ENCODE measurements at regions not wholly inside any gene's neighbourhood (a gene's known extent, or its start where the extent isn't known, plus 50 kb on each side); places are given as distances from the start of the nearest gene placed in this dataset.
A peak's percentile ranks its signal among the peaks of the same experiment; 100 is the strongest.
"Not testable (repeated sequence)": the region's sequence is repeated elsewhere in the genome, so short reads cannot be mapped to it uniquely, and the experiment has no call there.

GRCh38 chr5:163580516-163580915, 75.1 kb downstream of the MAT2B start:
- Histone ChIP-seq H3K36me3 (no peaks in the 10 kb centered on the region), H3K4me1 (no peaks in the 10 kb centered on the region)

GRCh38 chr5:163583491-163584153, 78.2 kb downstream of the MAT2B start:
- FAIRE-seq; ATAC-seq; DNase-seq; H3K36me3 ChIP-seq; H3K4me1 ChIP-seq; H3K27me3 ChIP-seq; H3K4me3 ChIP-seq; H3K9me3 ChIP-seq; intact Hi-C loops (cut with DNase I); H3K27ac ChIP-seq: not testable (repeated sequence)
- WGBS, 2 donors: 88 to 91% methylated on average over 24 to 50 of the region's 50 CpGs

More at GRCh38 chr5:163580516-163580915, 75.1 kb downstream of the MAT2B start:
- TF ChIP-seq CTCF (IDR thresholded peaks at IDR 0.05): no peak
- Histone ChIP-seq H3K4me3 (no peak overlapping the region), H3K9me3 (no peaks in the 10 kb centered on the region), H3K27me3 (no peaks in the 10 kb centered on the region), H3K27ac (no peak overlapping the region)
- intact Hi-C loops (cut with DNase I): no loop called here
- peak; percentile 20 for FAIRE-seq
- 28 to 30% methylated on average over 2 of the region's 2 CpGs for WGBS, 2 donors
- DNase-seq: no peak
- ATAC-seq: no peak

GRCh38 chr5:163585206-163585605, 79.8 kb downstream of the MAT2B start:
- no peaks in the 10 kb centered on the region for H3K4me1 ChIP-seq
- intact Hi-C loops (cut with DNase I): no loop called here
- no peak for FAIRE-seq
- no peak overlapping the region for H3K4me3 ChIP-seq
- ATAC-seq: no peak
- no peak for DNase-seq
- 69 to 76% methylated on average over 1 of the region's 1 CpG for WGBS, 2 donors
- no peak for TF ChIP-seq CTCF (IDR thresholded peaks at IDR 0.05)
- no peaks in the 10 kb centered on the region for H3K36me3 ChIP-seq
- H3K27me3 ChIP-seq: no peaks in the 10 kb centered on the region
- no peak overlapping the region for H3K27ac ChIP-seq
- no peaks in the 10 kb centered on the region for H3K9me3 ChIP-seq

- H3K9me3 ChIP-seq: no peaks in the 10 kb centered on the region
- intact Hi-C loops (cut with DNase I): no loop called here
- no peak overlapping the region for H3K27ac ChIP-seq
- H3K27me3 ChIP-seq: no peaks in the 10 kb centered on the region
- no peak for TF ChIP-seq CTCF (IDR thresholded peaks at IDR 0.05)
- no peaks in the 10 kb centered on the region for H3K4me1 ChIP-seq
- DNase-seq (no peak), ATAC-seq (no peak), FAIRE-seq (no peak)
- WGBS, 2 donors: 62 to 73% methylated on average over 2 of the region's 2 CpGs
- H3K4me3 ChIP-seq: no peak overlapping the region
- no peaks in the 10 kb centered on the region for H3K36me3 ChIP-seq
These were observed 81.1 kb downstream of the MAT2B start for GRCh38 chr5:163586531-163586956.

GRCh38 chr5:163594951-163595350, 89.5 kb downstream of the MAT2B start:
- no peak for TF ChIP-seq CTCF (IDR thresholded peaks at IDR 0.05)
- Histone ChIP-seq H3K27me3 (no peaks in the 10 kb centered on the region), H3K36me3 (no peaks in the 10 kb centered on the region), H3K9me3 (no peaks in the 10 kb centered on the region), H3K4me3 (no peak overlapping the region), H3K27ac (no peak overlapping the region), H3K4me1 (no peaks in the 10 kb centered on the region)
- no peak for FAIRE-seq
- no peak for ATAC-seq
- no peak for DNase-seq
- intact Hi-C loops (cut with DNase I): no loop called here
- WGBS, 2 donors: 52 to 68% methylated on average over 3 of the region's 3 CpGs

All from pancreas (tissue), 10 donors.